ENCODE measurements at regions not wholly inside any gene's neighbourhood (a gene's known extent, or its start where the extent isn't known, plus 50 kb on each side); places are given as distances from the start of the nearest gene placed in this dataset.

GRCh38 chr7:18416988-18417387 lies 78.6 kb upstream of the HDAC9 start:
- Mint-ChIP-seq H3K27me3 (ENCODE audit: insufficient read depth, low read depth, poor library complexity) (no peaks in the 10 kb centered on the region), H3K4me1 (peaks cover 21% of the 10 kb centered on the region), H3K9me3 (no peaks in the 10 kb centered on the region; the same call in 2 of the 3 replicates), H3K4me3 (no peak overlapping the region), H3K27ac (no peak overlapping the region), H3K36me3 (ENCODE audit: low read depth) (no peaks in the 10 kb centered on the region)
- H3K4me3 ChIP-seq, result no peak overlapping the region
- H3K27ac ChIP-seq (ENCODE audit: low read depth), result no peak overlapping the region
- no peaks in the 10 kb centered on the region for H3K79me2 ChIP-seq (replicated peaks; ENCODE audit: insufficient read depth)
- no peak for ATAC-seq
- no peaks in the 10 kb centered on the region for H3K36me3 ChIP-seq (ENCODE audit: insufficient read depth)
- no peaks in the 10 kb centered on the region for H4K20me1 ChIP-seq (replicated peaks; ENCODE audit: insufficient read depth)
- no peaks in the 10 kb centered on the region for H3K27me3 ChIP-seq (ENCODE audit: insufficient read depth)
- H3K4me2 ChIP-seq, result no peak overlapping the region
- TF ChIP-seq STAT1 (IDR thresholded peaks at IDR 0.05; ENCODE audit: unreplicated experiment) (no peak), ZNF331 (CRISPR knock-in tag; IDR thresholded peaks at IDR 0.05; ENCODE audit: low read depth) (no peak), NANOG (IDR thresholded peaks at IDR 0.05; ENCODE audit: borderline replicate concordance) (no peak), EZH2phosphoT487 (IDR thresholded peaks at IDR 0.05; ENCODE audit: unreplicated experiment) (no peak), EZH2 (IDR thresholded peaks at IDR 0.05; ENCODE audit: low read depth, unreplicated experiment) (no peak), JUNB (IDR thresholded peaks at IDR 0.05; ENCODE audit: unreplicated experiment) (no peak)
- H3F3A ChIP-seq (replicated peaks; ENCODE audit: low read depth), result no peaks in the 10 kb centered on the region
- no peak overlapping the region for H2AFZ ChIP-seq
- H3K9me2 ChIP-seq (ENCODE audit: insufficient read depth), result no peaks in the 10 kb centered on the region
- DNase-seq (ENCODE audit: low spot score), result no peak
- peaks cover 18% of the 10 kb centered on the region for H3K4me1 ChIP-seq (ENCODE audit: insufficient read depth)

GRCh38 chr7:18419456-18419855 lies 76.1 kb upstream of the HDAC9 start:
- H3K4me1 Mint-ChIP-seq, result peaks cover 29% of the 10 kb centered on the region
- no peak overlapping the region for H3K4me3 Mint-ChIP-seq
- Histone ChIP-seq H3K4me3 (no peak overlapping the region), H3K27me3 (ENCODE audit: insufficient read depth) (no peaks in the 10 kb centered on the region), H3F3A (replicated peaks; ENCODE audit: low read depth) (no peaks in the 10 kb centered on the region), H3K27ac (ENCODE audit: low read depth) (no peak overlapping the region), H4K20me1 (replicated peaks; ENCODE audit: insufficient read depth) (no peaks in the 10 kb centered on the region), H3K4me1 (ENCODE audit: insufficient read depth) (peaks cover 18% of the 10 kb centered on the region), H3K36me3 (ENCODE audit: insufficient read depth) (no peaks in the 10 kb centered on the region), H3K4me2 (no peak overlapping the region), H3K9me2 (ENCODE audit: insufficient read depth) (no peaks in the 10 kb centered on the region), H2AFZ (no peak overlapping the region), H3K79me2 (replicated peaks; ENCODE audit: insufficient read depth) (no peaks in the 10 kb centered on the region)
- peaks cover under 1% of the 10 kb centered on the region for H3K27me3 Mint-ChIP-seq (ENCODE audit: insufficient read depth, low read depth, poor library complexity)
- H3K36me3 Mint-ChIP-seq (ENCODE audit: low read depth), result no peaks in the 10 kb centered on the region
- H3K9me3 Mint-ChIP-seq, result no peaks in the 10 kb centered on the region; the same call in 2 of the 3 replicates
- no peak for ATAC-seq
- H3K27ac Mint-ChIP-seq, result no peak overlapping the region
- no peak for DNase-seq (ENCODE audit: low spot score)
- TF ChIP-seq CTCF (conservative IDR thresholded peaks at IDR 0.05; ENCODE audit: low read depth in 2 of 2) (no peak), NANOG (IDR thresholded peaks at IDR 0.05; ENCODE audit: borderline replicate concordance) (no peak), ETS1 (IDR thresholded peaks at IDR 0.05) (no peak), STAT1 (IDR thresholded peaks at IDR 0.05; ENCODE audit: unreplicated experiment) (no peak), CREB1 (CRISPR knock-in tag; IDR thresholded peaks at IDR 0.05; ENCODE audit: low read depth) (no peak), EZH2phosphoT487 (IDR thresholded peaks at IDR 0.05; ENCODE audit: unreplicated experiment) (no peak), ZNF331 (CRISPR knock-in tag; IDR thresholded peaks at IDR 0.05; ENCODE audit: low read depth) (no peak), REST (IDR thresholded peaks at IDR 0.05; ENCODE audit: unreplicated experiment) (no peak)

Measured in GM23338 (cell line).